SKM-1 (cell line): ENCODE measurements at regions not wholly inside any gene's neighbourhood (a gene's known extent, or its start where the extent isn't known, plus 50 kb on each side); places are given as distances from the start of the nearest gene placed in this dataset.
"Not testable (repeated sequence)": the region's sequence is repeated elsewhere in the genome, so short reads cannot be mapped to it uniquely, and the experiment has no call there.

Source experiments
- DNase-seq: peaks from one replicate; lab custom pipeline; 2025; ENCODE audit not compliant: unreplicated experiment; lab: John Stamatoyannopoulos, UW

GRCh38 chr5:97918057-97918456 is 735.0 kb upstream of the RIOK2 start:
- DNase-seq: no peak

- no peak for DNase-seq
Measured at GRCh38 chr5:97918620-97919019, 735.6 kb upstream of the RIOK2 start.

DNA sequence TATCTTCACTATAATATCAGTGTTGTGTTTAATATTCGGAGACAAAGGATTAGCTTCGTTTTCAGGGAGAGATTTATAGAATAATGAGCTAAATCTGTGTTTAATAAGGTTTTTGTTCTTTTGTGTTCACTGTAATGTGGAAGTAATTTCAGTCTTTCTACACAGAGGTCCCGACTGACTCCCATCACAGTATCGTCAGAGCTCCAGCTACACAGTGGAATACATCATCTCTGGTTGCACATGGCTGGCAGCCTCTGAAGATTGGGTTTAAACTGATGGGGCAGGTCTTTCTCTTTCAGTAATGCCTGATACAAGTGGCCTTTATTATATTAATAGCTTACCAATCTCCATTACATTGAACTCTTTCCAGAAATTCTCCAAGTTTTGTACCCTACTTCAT is 736.7 kb upstream of the RIOK2 start:
- DNase-seq: no peak

GRCh38 chr5:97922776-97923175 is 739.7 kb upstream of the RIOK2 start:
- no peak for DNase-seq

GRCh38 chr5:97923496-97923895 is 740.4 kb upstream of the RIOK2 start:
- DNase-seq: no peak

- no peak for DNase-seq
Measured at GRCh38 chr5:97923997-97924396, 741.0 kb upstream of the RIOK2 start.

- DNase-seq: no peak
Measured at GRCh38 chr5:97929383-97929782, 746.3 kb upstream of the RIOK2 start.

DNA sequence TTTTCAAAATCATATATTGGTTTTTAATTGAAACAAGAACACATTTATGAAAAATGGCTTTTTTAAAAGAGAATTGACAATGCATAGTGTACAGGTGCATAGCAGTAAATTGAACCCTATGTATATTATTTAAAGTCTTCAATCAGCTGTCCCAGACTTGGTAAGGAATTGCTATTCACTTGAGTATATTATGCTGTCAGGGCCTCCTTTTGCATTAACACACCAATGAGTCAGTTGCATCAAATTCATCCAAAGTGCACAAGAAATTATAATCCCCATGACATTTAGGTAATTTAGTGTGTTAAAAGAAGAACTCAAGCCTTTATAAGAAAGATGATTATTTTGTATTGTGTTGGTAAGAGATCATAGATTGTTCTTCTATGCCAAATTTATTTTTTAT is 748.8 kb upstream of the RIOK2 start:
- DNase-seq: no peak

- DNase-seq: no peak
Measured at GRCh38 chr5:97936231-97936630, 753.2 kb upstream of the RIOK2 start.

GRCh38 chr5:97937846-97938245 is 754.8 kb upstream of the RIOK2 start:
- no peak for DNase-seq

DNA sequence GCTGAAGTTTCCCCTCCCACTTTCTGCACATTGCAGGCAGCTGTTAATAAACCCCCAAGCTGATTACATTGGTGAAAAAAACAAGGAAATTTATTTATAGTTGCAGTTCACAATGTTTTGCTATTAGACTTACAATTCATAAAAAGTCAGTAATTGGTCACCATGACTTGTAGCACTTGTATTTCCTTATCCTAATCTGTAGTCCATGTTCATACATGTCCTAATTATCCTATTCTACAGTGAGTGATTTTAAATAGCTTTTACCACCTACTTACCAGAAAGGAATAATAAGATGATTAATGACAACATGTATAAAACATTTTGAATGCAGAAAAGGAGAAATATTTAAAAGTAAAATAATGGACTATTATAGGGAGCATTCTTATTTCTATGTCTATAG is 760.0 kb upstream of the RIOK2 start:
- no peak for DNase-seq

GRCh38 chr5:97951139-97951538 is 768.1 kb upstream of the RIOK2 start:
- no peak for DNase-seq

- DNase-seq: no peak
Measured at GRCh38 chr5:97955450-97955849, 772.4 kb upstream of the RIOK2 start.

GRCh38 chr5:97967292-97967691 is 784.2 kb upstream of the RIOK2 start:
- DNase-seq: no peak

GRCh38 chr5:97968346-97968745 is 785.3 kb upstream of the RIOK2 start:
- DNase-seq: no peak

DNA sequence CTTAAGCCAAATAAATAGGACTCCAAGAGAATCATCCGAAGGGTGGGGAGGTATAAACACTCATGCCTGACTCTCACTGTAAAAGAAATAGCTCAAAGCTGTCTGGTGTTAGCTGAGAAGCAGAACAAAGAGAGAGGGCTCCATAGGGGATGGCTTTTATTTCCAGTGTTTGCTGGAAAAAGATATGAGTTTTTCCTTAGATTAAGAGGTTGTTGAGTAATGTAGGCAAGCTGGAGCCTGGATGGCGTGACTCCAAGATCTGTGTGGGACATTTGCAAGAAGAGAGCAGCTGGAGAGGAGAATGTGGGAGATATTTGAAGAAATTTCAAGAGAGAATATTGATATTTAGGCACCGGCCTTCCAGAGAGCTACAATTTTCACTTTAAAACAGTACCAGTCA is 793.7 kb upstream of the RGMB start:
- DNase-seq: no peak

DNA sequence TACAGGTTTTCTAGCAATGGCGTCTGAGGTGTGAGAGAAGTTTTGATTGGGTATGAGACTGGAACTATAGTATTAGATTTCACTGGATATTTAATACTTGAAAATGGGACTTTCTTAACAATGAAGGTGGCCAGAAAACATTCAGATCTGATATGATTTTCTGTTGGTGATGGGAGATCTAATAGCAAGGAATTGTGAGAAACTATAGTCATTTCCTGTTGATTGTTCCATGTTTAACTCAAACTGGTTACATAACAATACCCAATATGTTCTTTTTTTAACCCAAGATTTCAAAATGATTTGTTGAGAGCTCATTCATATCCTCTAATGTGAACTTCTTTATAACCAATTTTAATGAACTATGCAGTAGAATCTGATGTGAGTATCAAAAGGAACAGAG is 793.2 kb upstream of the RGMB start:
- no peak for DNase-seq

- DNase-seq: no peak
Measured at GRCh38 chr5:97986069-97986468, 787.4 kb upstream of the RGMB start.

DNA sequence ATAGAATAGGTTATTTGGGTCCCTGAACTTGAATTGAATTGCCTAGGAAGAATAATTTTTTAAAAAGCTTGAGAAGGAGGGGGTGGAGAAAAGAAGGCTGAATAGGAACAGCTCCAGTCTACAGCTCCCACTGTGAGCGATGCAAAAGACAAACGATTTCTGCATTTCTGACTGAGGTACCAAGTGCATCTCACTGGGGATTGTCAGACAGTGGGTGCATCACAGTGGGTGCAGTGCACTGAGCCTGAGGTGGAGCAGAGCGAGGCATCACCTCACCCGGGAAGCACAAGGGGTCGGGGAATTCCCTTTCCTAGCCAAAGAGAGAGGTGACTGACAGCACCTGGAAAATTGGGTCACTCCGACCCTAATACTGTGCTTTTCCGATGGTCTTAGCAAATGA is 782.2 kb upstream of the RGMB start:
- no peak for DNase-seq

DNA sequence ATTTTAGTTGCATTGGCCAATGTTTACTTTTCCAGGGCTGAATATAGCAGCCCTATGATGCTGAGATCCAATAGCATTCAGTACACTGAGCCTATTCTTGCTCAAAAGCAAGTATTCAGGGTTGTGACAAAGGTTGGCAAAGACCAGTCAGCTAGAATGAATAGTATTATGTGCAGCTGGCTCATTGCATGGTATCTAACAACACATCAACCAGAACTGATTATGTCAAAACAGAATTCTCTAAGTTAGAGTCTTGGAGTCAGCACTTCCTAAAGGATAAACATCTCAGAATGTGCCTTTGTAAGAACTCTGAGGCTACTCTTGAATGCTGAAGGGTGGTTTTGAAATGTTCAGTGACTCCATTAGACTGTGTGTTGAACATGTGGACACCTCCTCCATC is 774.5 kb upstream of the RGMB start:
- DNase-seq: no peak

DNA sequence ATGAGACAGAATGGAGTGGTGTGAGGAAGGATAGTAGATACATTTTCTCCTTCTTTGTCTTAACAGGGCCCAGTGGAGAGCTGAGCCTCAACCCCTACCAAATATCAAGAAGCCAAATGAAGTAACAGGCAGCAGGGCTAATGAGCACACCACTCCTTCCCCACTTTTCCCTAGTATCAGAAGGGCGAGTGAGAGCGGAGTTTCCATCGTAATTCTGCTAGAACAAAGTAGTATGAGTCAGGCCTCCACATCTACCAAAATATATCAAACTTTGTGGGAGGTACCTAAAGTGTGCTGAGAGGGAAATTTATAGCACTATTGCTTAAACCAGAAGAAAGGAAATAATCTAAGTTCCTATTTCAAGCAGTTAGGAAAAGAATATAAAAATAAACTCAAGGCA is 769.0 kb upstream of the RGMB start:
- no peak for DNase-seq

- DNase-seq: no peak
Measured at GRCh38 chr5:98016771-98017170, 756.7 kb upstream of the RGMB start.

DNA sequence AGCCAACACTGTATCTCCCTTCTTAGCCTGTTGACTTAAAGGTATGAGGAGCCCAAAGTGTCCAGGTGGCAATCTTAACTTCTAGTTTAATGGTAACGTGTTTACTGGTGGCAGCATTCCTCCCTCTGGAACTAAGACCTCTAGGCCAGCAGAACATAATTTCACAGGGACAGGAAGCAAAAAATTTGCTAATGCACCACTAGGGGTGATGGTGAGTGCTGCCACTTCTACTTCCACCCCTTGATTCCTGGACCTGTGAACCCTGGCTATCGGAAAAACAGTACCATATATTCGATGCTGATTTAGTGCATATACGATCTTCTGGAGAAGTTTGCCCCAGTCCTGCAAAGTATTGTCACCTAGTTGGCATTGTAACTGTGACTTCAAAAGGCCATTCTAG is 743.2 kb upstream of the RGMB start:
- not testable (repeated sequence) for DNase-seq

DNA sequence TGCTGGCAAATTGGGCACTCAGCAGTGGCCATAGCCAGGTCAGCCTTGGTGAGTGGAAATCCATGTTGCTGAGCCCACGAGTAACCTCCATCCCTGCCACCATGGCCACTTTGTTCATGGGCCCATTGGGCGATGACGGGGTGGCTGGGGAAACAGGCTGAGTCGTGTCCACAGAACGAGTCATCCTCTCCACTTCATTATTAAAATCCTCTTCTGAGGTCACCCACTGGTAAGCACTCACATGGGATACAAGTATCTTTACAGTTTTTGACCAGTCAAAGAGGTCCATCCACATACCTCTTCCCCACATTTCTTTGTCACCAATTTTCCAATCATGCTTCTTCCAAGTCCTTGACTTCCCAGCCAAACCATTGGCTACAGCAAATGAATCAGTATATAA is 742.4 kb upstream of the RGMB start:
- not testable (repeated sequence) for DNase-seq
